ENCODE measurements at regions not wholly inside any gene's neighbourhood (a gene's known extent, or its start where the extent isn't known, plus 50 kb on each side); places are given as distances from the start of the nearest gene placed in this dataset.

GRCh38 chr3:195005759-195006510 is 265.0 kb downstream of the XXYLT1 start:
- no peak for DNase-seq
- H3K27ac Mint-ChIP-seq: no peak overlapping the region
- H3K4me1 Mint-ChIP-seq: no peaks in the 10 kb centered on the region
- H3K36me3 Mint-ChIP-seq: no peaks in the 10 kb centered on the region
- H3K9me3 Mint-ChIP-seq: no peaks in the 10 kb centered on the region
- no peak overlapping the region for H3K4me3 Mint-ChIP-seq
- peaks cover 2 to 16% (median 5%) of the 10 kb centered on the region in 3 donors for H3K27me3 Mint-ChIP-seq (ENCODE audit: low read depth in 3 of 3)

- Mint-ChIP-seq H3K9me3 (no peaks in the 10 kb centered on the region), H3K36me3 (no peaks in the 10 kb centered on the region)
Measured at GRCh38 chr3:195007151-195007550, 263.8 kb downstream of the XXYLT1 start.

GRCh38 chr3:195007766-195008165 is 263.2 kb downstream of the XXYLT1 start:
- no peaks in the 10 kb centered on the region for H3K36me3 Mint-ChIP-seq
- H3K4me3 Mint-ChIP-seq: no peak overlapping the region
- no peak for DNase-seq
- H3K27me3 Mint-ChIP-seq (ENCODE audit: low read depth in 3 of 3): peaks cover 2 to 13% (median 6%) of the 10 kb centered on the region in 3 donors
- H3K27ac Mint-ChIP-seq: no peak overlapping the region
- no peaks in the 10 kb centered on the region for H3K9me3 Mint-ChIP-seq
- H3K4me1 Mint-ChIP-seq: no peaks in the 10 kb centered on the region

More at GRCh38 chr3:195007151-195007550, 263.8 kb downstream of the XXYLT1 start:
- H3K4me1 Mint-ChIP-seq: no peaks in the 10 kb centered on the region
- H3K4me3 Mint-ChIP-seq: no peak overlapping the region
- no peak overlapping the region for H3K27ac Mint-ChIP-seq
- no peak for DNase-seq
- peaks cover 2 to 14% (median 5%) of the 10 kb centered on the region in 3 donors for H3K27me3 Mint-ChIP-seq (ENCODE audit: low read depth in 3 of 3)

GRCh38 chr3:195008816-195009215 is 262.1 kb downstream of the XXYLT1 start:
- Mint-ChIP-seq H3K4me3 (no peak overlapping the region), H3K36me3 (no peaks in the 10 kb centered on the region), H3K4me1 (no peaks in the 10 kb centered on the region), H3K9me3 (no peaks in the 10 kb centered on the region), H3K27me3 (ENCODE audit: low read depth in 3 of 3) (peaks cover 0 to 6% (median 5%) of the 10 kb centered on the region in 3 donors), H3K27ac (no peak overlapping the region)
- no peak for DNase-seq

DNA sequence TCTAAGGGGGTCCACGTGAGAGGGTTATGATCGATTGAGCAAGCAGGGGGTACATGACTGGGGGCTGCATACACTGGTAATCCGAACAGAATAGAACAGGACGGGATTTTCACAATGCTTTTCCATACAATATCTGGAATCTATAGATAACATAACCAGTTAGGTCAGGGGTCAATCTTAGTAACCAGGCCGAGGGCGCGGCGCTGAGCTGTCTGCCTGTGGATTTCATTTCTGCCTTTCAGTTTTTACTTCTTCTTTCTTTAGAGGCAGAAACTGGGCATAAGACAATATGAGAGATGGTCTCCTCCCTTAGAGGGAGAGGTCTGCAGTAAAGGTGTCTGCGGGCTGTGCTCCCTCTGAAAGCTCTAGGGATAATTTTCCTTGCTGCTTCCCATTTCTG is 261.3 kb downstream of the XXYLT1 start:
- Mint-ChIP-seq H3K36me3 (no peaks in the 10 kb centered on the region), H3K4me1 (peaks cover 0 to under 1% of the 10 kb centered on the region in 2 donors), H3K27me3 (ENCODE audit: low read depth in 3 of 3) (peaks cover 0 to 6% (median 4%) of the 10 kb centered on the region in 3 donors), H3K9me3 (no peaks in the 10 kb centered on the region), H3K27ac (no peak overlapping the region), H3K4me3 (no peak overlapping the region)
- no peak for DNase-seq

GRCh38 chr3:195010551-195011100 is 260.3 kb downstream of the XXYLT1 start:
- no peaks in the 10 kb centered on the region for H3K9me3 Mint-ChIP-seq
- H3K27ac Mint-ChIP-seq: peak overlapping the region in 1 of 6 donors; percentile 40
- H3K36me3 Mint-ChIP-seq: no peaks in the 10 kb centered on the region
- H3K4me3 Mint-ChIP-seq: no peak overlapping the region
- DNase-seq: no peak
- peaks cover under 1 to 6% (median 4%) of the 10 kb centered on the region in 3 donors for H3K27me3 Mint-ChIP-seq (ENCODE audit: low read depth in 3 of 3)
- peaks cover 4 to 6% of the 10 kb centered on the region in 2 donors for H3K4me1 Mint-ChIP-seq

DNA sequence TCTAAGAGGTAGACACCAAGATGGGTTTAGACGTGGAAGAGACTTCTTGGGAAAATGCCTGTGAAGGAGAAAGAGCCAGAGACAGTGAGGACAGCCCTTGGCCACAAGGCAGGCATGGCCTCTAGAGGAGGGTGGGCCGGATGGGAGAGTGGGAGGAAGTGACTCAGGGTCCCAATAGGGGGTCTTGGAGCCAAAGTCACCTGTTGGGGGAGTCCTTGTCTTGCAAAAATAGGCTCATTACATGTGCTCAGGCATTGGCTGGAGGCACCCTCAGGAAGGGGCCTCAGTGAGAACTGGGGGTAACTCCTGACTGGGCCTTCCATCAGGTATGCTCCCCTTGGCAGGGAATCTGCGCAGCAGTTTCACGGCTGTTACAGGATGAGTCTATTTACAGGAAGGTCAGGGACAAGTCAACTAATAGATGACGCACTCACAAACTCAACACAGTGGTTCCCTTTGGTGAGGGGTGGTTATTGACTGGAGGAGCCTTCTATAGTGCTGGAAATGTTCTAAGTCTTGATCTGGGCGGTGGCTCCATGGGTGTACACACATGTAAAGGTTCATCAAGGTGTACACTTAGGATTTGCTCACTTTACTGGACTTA is 259.6 kb downstream of the XXYLT1 start:
- H3K4me1 Mint-ChIP-seq: peaks cover 4 to 6% of the 10 kb centered on the region in 2 donors
- no peaks in the 10 kb centered on the region for H3K36me3 Mint-ChIP-seq
- H3K9me3 Mint-ChIP-seq: no peaks in the 10 kb centered on the region
- H3K27ac Mint-ChIP-seq: peak overlapping the region in 1 of 6 donors; percentile 40
- H3K4me3 Mint-ChIP-seq: no peak overlapping the region
- peaks cover 3 to 6% (median 4%) of the 10 kb centered on the region in 3 donors for H3K27me3 Mint-ChIP-seq (ENCODE audit: low read depth in 3 of 3)
- no peak for DNase-seq

GRCh38 chr3:195012100-195012499 is 258.9 kb downstream of the XXYLT1 start:
- no peak for DNase-seq
- H3K36me3 Mint-ChIP-seq: no peaks in the 10 kb centered on the region
- peaks cover 3 to 8% (median 5%) of the 10 kb centered on the region in 3 donors for H3K27me3 Mint-ChIP-seq (ENCODE audit: low read depth in 3 of 3)
- H3K9me3 Mint-ChIP-seq: no peaks in the 10 kb centered on the region
- H3K4me1 Mint-ChIP-seq: peaks cover 4 to 6% of the 10 kb centered on the region in 2 donors
- H3K27ac Mint-ChIP-seq: no peak overlapping the region
- no peak overlapping the region for H3K4me3 Mint-ChIP-seq

DNA sequence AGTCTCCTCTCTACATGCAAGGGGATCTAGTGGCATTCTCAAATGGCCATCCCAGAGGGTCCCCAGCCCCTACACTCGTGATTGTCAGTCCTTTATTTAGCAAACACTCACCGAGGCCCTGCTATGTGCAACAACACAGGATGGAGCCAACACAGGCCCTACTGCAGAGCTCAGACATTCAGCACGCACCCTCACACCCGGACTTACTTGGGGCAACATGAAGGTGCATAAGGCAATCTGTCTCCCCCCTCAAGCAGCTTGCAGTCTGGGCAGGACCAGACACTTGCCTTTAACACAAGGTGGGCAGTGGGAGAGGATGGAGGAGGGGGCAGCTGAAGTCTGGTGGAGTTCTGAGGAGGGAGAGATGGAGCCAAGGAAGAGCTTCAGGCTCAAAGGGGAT is 258.4 kb downstream of the XXYLT1 start:
- no peaks in the 10 kb centered on the region for H3K36me3 Mint-ChIP-seq
- H3K4me3 Mint-ChIP-seq: no peak overlapping the region

GRCh38 chr3:195013411-195014361 is 257.3 kb downstream of the XXYLT1 start:
- H3K4me3 Mint-ChIP-seq: no peak overlapping the region
- H3K9me3 Mint-ChIP-seq: no peaks in the 10 kb centered on the region
- no peak for DNase-seq
- no peak overlapping the region for H3K27ac Mint-ChIP-seq
- H3K27me3 Mint-ChIP-seq (ENCODE audit: low read depth in 3 of 3): peaks cover 3 to 9% (median 5%) of the 10 kb centered on the region in 3 donors
- peaks cover 4 to 6% of the 10 kb centered on the region in 2 donors for H3K4me1 Mint-ChIP-seq
- no peaks in the 10 kb centered on the region for H3K36me3 Mint-ChIP-seq

More for the DNA sequence above, 258.4 kb downstream of the XXYLT1 start:
- H3K27ac Mint-ChIP-seq: no peak overlapping the region
- H3K27me3 Mint-ChIP-seq (ENCODE audit: low read depth in 3 of 3): peaks cover 3 to 10% (median 5%) of the 10 kb centered on the region in 3 donors
- H3K9me3 Mint-ChIP-seq: no peaks in the 10 kb centered on the region
- peaks cover 4 to 6% of the 10 kb centered on the region in 2 donors for H3K4me1 Mint-ChIP-seq
- DNase-seq: no peak

DNA sequence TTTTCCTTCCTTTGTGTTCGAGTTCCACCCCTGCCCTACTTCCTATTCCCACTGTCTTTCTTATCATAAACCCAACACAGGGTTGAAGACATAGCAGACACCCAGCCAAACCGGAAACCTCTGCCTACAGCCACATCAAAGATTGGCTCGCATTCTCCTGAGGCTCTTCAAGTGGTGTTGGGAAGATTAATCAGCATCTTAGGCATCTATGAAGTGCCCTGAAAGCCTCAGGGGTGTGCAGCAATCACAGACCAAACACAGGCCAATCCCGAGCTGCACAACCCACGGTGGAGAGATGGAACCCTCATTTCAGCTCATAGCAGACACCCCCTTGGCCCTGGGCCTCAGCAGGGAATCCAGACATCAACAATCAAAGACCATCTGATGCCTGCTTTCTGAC is 255.9 kb downstream of the XXYLT1 start:
- H3K27ac Mint-ChIP-seq: peak overlapping the region in 1 of 6 donors; percentile 19
- H3K27me3 Mint-ChIP-seq (ENCODE audit: low read depth in 3 of 3): peaks cover 3 to 5% (median 4%) of the 10 kb centered on the region in 3 donors
- H3K36me3 Mint-ChIP-seq: no peaks in the 10 kb centered on the region
- H3K9me3 Mint-ChIP-seq: no peaks in the 10 kb centered on the region
- H3K4me1 Mint-ChIP-seq: peaks cover 4 to 6% of the 10 kb centered on the region in 2 donors
- H3K4me3 Mint-ChIP-seq: no peak overlapping the region
- DNase-seq: no peak

GRCh38 chr3:195017151-195017550 is 253.8 kb downstream of the XXYLT1 start:
- Mint-ChIP-seq H3K36me3 (no peaks in the 10 kb centered on the region), H3K9me3 (no peaks in the 10 kb centered on the region), H3K27ac (no peak overlapping the region), H3K4me3 (no peak overlapping the region), H3K27me3 (ENCODE audit: low read depth in 3 of 3) (peaks cover 3 to 6% (median 4%) of the 10 kb centered on the region in 3 donors), H3K4me1 (peaks cover 4 to 6% of the 10 kb centered on the region in 2 donors)
- no peak for DNase-seq
